ENCODE measurements at regions not wholly inside any gene's neighbourhood (a gene's known extent, or its start where the extent isn't known, plus 50 kb on each side); places are given as distances from the start of the nearest gene placed in this dataset.

- DNase-seq (no peak), ATAC-seq (no peak)
- H3K4me3 ChIP-seq: no peak overlapping the region
- H3K27ac ChIP-seq: no peak overlapping the region
- WGBS (ENCODE audit: insufficient coverage, low coverage, low lambda C conversion rate, missing lambda C conversion rate): 62% methylated on average over 1 of the region's 1 CpG
- H3K9me3 ChIP-seq: no peaks in the 10 kb centered on the region
- H3K27me3 ChIP-seq: no peaks in the 10 kb centered on the region
- H3K4me1 ChIP-seq: no peaks in the 10 kb centered on the region
- intact Hi-C loops (cut with DNase I): no loop called here
- no peaks in the 10 kb centered on the region for H3K36me3 ChIP-seq
- TF ChIP-seq CTCF (IDR thresholded peaks at IDR 0.05): no peak
Measured at GRCh38 chr3:159441279-159441678, 547.4 kb upstream of the IL12A start.

- Histone ChIP-seq H3K36me3 (no peaks in the 10 kb centered on the region), H3K4me1 (no peaks in the 10 kb centered on the region), H3K4me3 (no peak overlapping the region), H3K9me3 (no peaks in the 10 kb centered on the region), H3K27me3 (no peaks in the 10 kb centered on the region), H3K27ac (no peak overlapping the region)
- DNase-seq: no peak
- TF ChIP-seq CTCF (IDR thresholded peaks at IDR 0.05) (no peak), POLR2A (IDR thresholded peaks at IDR 0.05) (no peak)
- no peak for ATAC-seq
- intact Hi-C loops (cut with DNase I): no loop called here
- 77% methylated on average over 5 of the region's 5 CpGs for WGBS (ENCODE audit: insufficient coverage, low coverage, low lambda C conversion rate, missing lambda C conversion rate)
Measured at GRCh38 chr3:159443266-159443665, 545.4 kb upstream of the IL12A start.

GRCh38 chr3:159447841-159448240 lies 540.8 kb upstream of the IL12A start:
- Histone ChIP-seq H3K27ac (no peak overlapping the region), H3K4me3 (no peak overlapping the region), H3K4me1 (peaks cover 0 to 10% (median 0%) of the 10 kb centered on the region in 4 donors), H3K36me3 (no peaks in the 10 kb centered on the region), H3K27me3 (no peaks in the 10 kb centered on the region), H3K9me3 (no peaks in the 10 kb centered on the region)
- WGBS (ENCODE audit: insufficient coverage, low coverage, low lambda C conversion rate, missing lambda C conversion rate): 51% methylated on average over 3 of the region's 3 CpGs
- DNase-seq (no peak), ATAC-seq (no peak)
- TF ChIP-seq POLR2A (IDR thresholded peaks at IDR 0.05): no peak
- TF ChIP-seq CTCF (IDR thresholded peaks at IDR 0.05): no peak
- intact Hi-C loops (cut with DNase I): no loop called here

GRCh38 chr3:159448902-159449301 lies 539.7 kb upstream of the IL12A start:
- WGBS (ENCODE audit: insufficient coverage, low coverage, low lambda C conversion rate, missing lambda C conversion rate): 50% methylated on average over 1 of the region's 1 CpG
- DNase-seq (peak; percentile 42 to 74 (median 63)), ATAC-seq (peak; percentile 80 to 89 (median 87))
- TF ChIP-seq POLR2A (IDR thresholded peaks at IDR 0.05) (no peak), CTCF (IDR thresholded peaks at IDR 0.05) (peak in 1 of 4 donors; percentile 7)
- no peak overlapping the region for H3K4me3 ChIP-seq
- peaks cover 0 to 10% (median 0%) of the 10 kb centered on the region in 4 donors for H3K4me1 ChIP-seq
- no peaks in the 10 kb centered on the region for H3K27me3 ChIP-seq
- H3K27ac ChIP-seq: no peak overlapping the region
- intact Hi-C loops (cut with DNase I): no loop called here
- H3K9me3 ChIP-seq: no peaks in the 10 kb centered on the region
- no peaks in the 10 kb centered on the region for H3K36me3 ChIP-seq

- H3K4me3 ChIP-seq: no peak overlapping the region
- no peaks in the 10 kb centered on the region for H3K9me3 ChIP-seq
- no peak for DNase-seq
- intact Hi-C loops (cut with DNase I): no loop called here
- no peaks in the 10 kb centered on the region for H3K36me3 ChIP-seq
- H3K4me1 ChIP-seq: peaks cover 0 to 10% (median 0%) of the 10 kb centered on the region in 4 donors
- ATAC-seq: peak; percentile 90 to 97 (median 90)
- WGBS (ENCODE audit: insufficient coverage, low coverage, low lambda C conversion rate, missing lambda C conversion rate): 24% methylated on average over 3 of the region's 3 CpGs
- peak overlapping the region in 1 of 3 donors; percentile 33 for H3K27ac ChIP-seq
- H3K27me3 ChIP-seq: no peaks in the 10 kb centered on the region
- TF ChIP-seq CTCF (IDR thresholded peaks at IDR 0.05): no peak
- TF ChIP-seq POLR2A (IDR thresholded peaks at IDR 0.05): no peak
Measured at GRCh38 chr3:159451067-159451466, 537.6 kb upstream of the IL12A start.
